ENCODE measurements at regions not wholly inside any gene's neighbourhood (a gene's known extent, or its start where the extent isn't known, plus 50 kb on each side); places are given as distances from the start of the nearest gene placed in this dataset.
"Not testable (repeated sequence)": the region's sequence is repeated elsewhere in the genome, so short reads cannot be mapped to it uniquely, and the experiment has no call there.

DNA sequence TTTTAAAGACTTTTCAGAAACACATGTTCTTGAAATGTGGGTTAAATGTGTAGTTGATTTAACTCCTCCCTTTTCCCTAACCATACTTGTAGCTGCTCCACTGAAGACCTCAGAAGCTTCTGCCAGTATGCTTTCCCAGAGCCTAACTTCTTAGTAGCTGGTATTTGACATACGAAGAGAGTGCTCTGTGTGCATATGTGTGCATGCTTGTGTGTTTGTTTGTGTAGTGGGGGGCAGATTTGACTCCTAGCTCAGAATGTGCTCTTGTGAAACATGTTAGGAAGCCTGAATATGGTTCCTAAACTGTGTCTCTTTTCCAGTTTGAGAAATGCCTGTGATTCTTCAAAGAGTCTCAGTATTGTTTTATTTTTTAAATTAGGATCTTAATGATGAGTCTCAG lies 420.4 kb downstream of the PCNX1 start:
- DNase-seq (ENCODE audit: low read depth, low spot score) = no peak

DNA sequence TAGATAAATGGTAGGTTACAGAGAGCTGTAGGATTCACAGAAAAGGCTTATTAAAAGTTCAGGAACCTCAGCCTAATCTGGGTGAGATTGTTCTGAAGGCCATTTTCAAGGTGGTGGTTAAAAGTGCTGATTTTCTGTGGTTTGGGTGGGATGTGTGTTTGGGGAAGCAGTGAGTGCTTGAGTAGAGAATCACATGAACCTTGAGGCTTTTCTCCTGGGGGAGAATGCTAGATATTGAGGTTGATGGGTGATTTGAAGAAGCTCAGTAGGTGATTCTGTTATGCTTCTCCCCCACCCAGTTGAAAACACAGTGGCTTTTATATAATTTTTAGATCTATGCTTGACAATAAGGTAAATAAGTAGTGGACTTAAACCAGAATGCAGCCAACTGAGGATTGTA lies 420.9 kb downstream of the PCNX1 start:
- no peak for DNase-seq (ENCODE audit: low read depth, low spot score)

DNA sequence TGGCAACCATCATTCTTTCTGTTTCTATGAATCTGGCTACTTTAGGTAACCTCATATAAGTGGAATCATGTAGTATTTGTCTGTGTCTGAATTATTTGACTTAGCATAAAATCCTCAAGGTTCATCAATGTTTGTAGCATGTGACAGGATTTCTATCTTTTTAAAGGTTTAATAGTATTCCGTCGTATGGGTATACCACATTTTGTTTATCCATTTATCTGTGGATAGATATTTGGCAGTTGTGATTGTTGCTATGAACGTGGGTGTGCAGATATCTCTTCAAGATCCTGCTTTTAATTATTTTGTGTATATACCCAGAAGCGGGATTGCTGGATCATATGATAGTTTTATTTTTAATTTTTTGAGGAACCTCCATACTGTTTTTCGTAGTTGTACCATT lies 421.7 kb downstream of the PCNX1 start:
- no peak for DNase-seq (ENCODE audit: low read depth, low spot score)

DNA sequence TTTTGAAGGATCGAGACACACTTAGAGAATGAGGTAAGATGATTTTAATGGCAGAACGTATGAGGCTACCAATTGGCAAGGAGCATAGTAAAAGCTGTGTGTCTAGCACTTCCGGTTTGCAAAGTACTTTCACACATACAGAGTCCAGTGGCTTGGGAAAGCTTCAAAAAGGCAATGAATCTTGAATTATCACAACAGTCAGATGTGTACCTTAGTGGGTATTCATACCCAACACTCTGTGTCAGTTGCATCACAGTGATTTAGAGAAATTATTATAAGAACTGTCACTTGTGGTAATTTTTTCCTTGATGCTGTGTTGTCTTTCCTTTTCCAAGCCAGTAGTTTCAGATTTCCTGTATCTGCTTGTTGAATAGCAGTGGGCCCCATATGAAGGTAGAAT lies 424.1 kb downstream of the PCNX1 start:
- DNase-seq (ENCODE audit: low read depth, low spot score) = no peak

GRCh38 chr14:71332476-71332875 lies 425.2 kb downstream of the PCNX1 start:
- DNase-seq (ENCODE audit: low read depth, low spot score) = no peak

DNA sequence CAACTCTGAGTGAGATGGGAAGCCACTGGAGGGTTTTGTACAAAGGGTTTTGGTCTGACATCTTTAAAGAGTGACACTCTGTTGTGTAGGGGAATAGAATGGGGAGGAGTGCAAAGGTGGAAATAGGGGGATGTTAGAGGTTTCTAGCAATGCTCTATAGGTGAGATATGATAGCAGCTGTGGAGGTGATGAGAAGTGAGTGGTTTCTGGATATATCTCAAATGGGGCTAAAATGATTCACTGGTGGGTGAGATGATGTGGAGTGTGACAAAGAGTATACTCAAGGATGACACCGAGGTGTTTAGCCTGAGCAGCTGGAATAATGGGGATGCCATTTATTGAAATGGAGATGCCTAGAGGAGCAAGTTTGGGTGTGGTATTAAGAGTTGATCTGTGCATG lies 426.4 kb downstream of the PCNX1 start:
- no peak for DNase-seq (ENCODE audit: low read depth, low spot score)

DNA sequence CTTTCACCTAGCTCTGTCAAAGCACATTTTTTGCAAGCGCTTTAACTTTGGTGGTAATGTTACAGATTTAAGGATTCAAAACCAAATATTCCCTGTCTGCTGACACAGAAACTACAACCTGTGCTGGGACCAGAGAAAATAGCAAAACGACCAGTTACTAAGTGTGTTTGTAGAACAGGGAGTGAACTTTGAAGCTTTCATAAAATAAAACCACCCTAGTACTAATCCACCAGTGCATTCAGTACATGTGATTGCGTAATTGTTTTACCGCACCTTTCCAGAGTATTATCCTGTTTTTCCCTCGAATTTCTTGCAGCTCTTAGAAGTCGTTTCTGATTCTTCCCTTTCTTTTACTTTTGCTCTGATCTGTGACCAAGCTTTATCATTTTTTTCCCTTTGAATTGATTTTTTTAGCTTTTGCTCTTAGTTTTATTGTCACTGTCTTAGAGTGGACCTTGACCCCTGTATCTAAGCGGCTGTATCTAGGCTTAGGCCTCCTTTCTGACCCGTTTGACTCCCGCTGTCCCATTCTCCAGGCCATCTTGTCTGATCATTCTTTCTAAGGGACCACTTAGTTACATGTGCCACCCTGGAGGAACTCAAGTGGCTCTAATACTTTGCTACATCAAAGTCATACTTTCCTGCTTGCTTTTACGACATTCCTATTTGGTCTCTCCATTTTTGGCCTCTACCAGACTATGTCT lies 429.4 kb downstream of the PCNX1 start:
- no peak for DNase-seq (ENCODE audit: low read depth, low spot score)

GRCh38 chr14:71338153-71338552 lies 430.9 kb downstream of the PCNX1 start:
- DNase-seq (ENCODE audit: low read depth, low spot score) = no peak

GRCh38 chr14:71339650-71340415 lies 432.6 kb downstream of the PCNX1 start:
- no peak for DNase-seq (ENCODE audit: low read depth, low spot score)

- DNase-seq (ENCODE audit: low read depth, low spot score) = no peak
Measured at GRCh38 chr14:71341156-71341555, 433.9 kb downstream of the PCNX1 start.

- no peak for DNase-seq (ENCODE audit: low read depth, low spot score)
Measured at GRCh38 chr14:71343724-71344123, 436.5 kb downstream of the PCNX1 start.

DNA sequence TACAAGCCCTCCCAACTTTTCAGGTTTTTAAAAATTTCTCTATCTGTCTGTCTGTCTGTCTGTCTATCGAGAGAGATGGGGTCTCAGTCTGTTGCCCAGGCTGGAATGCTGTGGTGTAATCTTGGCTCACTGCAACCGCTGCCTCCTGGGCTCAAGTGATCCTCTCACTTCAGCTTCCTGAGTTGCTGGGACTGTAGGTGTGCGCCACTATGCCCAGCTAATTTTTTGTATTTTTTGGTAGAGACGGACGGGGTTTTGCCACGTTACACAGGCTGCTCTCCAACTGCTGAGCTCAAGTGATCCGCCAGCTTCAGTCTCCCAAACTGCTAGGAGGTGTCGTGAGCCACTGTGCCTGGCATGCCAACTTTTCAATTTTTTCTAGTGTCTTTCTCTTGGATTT lies 437.2 kb downstream of the PCNX1 start:
- DNase-seq (ENCODE audit: low read depth, low spot score) = no peak

DNA sequence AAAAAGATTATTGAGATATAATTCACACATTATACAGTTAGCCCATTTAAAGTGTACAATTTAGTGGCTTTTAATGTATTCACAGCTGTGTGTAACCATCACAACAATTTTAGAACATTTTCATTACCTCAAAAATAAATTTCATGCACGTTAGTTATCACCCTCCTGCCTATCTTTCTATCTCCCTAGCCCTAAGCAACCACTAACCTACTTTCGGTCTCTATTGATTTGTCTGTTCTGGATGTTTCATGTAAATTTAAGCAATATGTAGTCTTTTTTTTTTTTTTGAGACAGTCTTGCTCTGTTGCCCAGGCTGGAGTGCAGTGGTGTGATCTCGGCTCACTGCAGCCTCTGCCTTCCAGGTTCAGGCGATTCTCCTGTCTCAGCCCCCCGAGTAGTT lies 439.4 kb downstream of the PCNX1 start:
- no peak for DNase-seq (ENCODE audit: low read depth, low spot score)

- DNase-seq (ENCODE audit: low read depth, low spot score) = no peak
Measured at GRCh38 chr14:71348394-71348793, 441.1 kb downstream of the PCNX1 start.

GRCh38 chr14:71348817-71349216 lies 441.6 kb downstream of the PCNX1 start:
- no peak for DNase-seq (ENCODE audit: low read depth, low spot score)

- no peak for DNase-seq (ENCODE audit: low read depth, low spot score)
Measured at GRCh38 chr14:71354142-71354541, 446.9 kb downstream of the PCNX1 start.

- no peak for DNase-seq (ENCODE audit: low read depth, low spot score)
Measured at GRCh38 chr14:71354801-71355200, 447.5 kb downstream of the PCNX1 start.

GRCh38 chr14:71355324-71356201 lies 448.3 kb downstream of the PCNX1 start:
- DNase-seq (ENCODE audit: low read depth, low spot score) = no peak

DNA sequence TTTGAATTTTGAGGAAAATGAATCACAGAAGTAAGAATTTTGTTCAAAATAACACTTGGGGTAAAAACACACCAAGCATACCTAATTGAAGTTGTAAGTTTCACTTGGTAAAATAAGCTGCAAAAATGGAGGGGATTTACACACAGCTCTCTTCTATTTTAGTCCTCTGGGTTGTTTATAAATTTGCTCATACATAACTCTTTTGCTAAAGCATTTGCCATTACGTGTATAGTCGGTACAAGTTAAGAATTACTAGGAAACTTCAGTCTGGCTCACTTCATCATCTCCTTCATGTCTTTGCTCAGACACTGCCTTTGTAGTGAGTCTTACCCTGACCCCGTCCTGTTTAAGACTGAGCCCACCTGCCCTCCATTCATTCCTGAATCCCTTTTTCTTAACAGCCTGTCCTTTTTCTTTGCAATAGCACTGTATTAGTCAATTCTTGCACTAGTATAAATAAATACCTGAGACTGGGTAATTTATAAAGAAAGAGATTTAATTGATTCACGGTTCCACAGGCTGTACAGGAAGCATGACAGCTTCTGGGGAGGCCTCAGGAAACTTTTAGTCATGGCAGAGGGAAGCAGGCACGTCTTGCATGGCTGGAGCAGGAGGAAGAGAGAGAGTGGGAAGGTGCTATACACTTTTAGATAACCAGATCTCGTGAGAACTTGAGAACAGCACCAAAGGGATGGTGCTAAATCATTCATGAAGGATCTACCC lies 451.1 kb downstream of the PCNX1 start:
- DNase-seq (ENCODE audit: low read depth, low spot score) = no peak

GRCh38 chr14:71358932-71359421 lies 451.7 kb downstream of the PCNX1 start:
- DNase-seq (ENCODE audit: low read depth, low spot score) = not testable (repeated sequence)

DNA sequence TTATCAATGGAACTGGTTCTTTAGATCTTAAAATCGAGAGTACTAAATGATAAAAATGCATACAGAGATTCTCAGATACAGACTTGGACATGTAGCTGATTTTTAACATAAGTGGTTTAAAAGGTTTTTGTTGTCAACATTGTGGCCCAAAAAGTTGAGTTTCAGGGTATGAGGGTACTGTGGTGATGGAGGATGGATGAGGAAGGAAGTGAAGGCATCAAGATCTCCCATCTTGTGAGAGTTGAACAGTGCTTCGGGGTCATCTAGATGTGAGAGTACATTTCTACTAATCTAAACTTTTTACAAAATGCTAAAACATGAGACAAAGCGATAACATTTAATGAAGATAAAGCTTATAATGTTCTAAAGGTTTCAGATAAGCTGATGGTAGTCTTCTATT lies 452.6 kb downstream of the PCNX1 start:
- no peak for DNase-seq (ENCODE audit: low read depth, low spot score)

- no peak for DNase-seq (ENCODE audit: low read depth, low spot score)
Measured at GRCh38 chr14:71361336-71361735, 454.1 kb downstream of the PCNX1 start.
